Pancreas (tissue), 10 donors: ENCODE measurements at regions not wholly inside any gene's neighbourhood (a gene's known extent, or its start where the extent isn't known, plus 50 kb on each side); places are given as distances from the start of the nearest gene placed in this dataset.

ENCODE experiments used
- ATAC-seq, 4 donors: fragments of 200-7000 bp; cut with Tn5 transposase; one replicate each; pipeline versions ENCODE4 v1.8.0 to v1.9.1; 2020; ENCODE audit warnings: mild to moderate bottlenecking in 4 of 4, moderate library complexity in 4 of 4
- DNase-seq, 6 donors: peaks; one replicate each; pipeline ENCODE4 v3.0.0-alpha.2; 2020
- FAIRE-seq: peaks from 2 replicates; lab custom pipeline; 2012; peaks lifted over from hg19 to GRCh38; lab: Jason Lieb, UNC
- H3K27ac ChIP-seq, 4 donors: fragments of 200-600 bp; sonication (generic); 1 replicate in 3 of 4; 2 replicates in 1 of 4; pipeline versions ENCODE4 v1.5.0 to v1.8.0; 2020
- H3K27me3 ChIP-seq, 4 donors: fragments of 200-600 bp; one replicate each; pipeline ENCODE4 v1.8.0; 2021
- H3K36me3 ChIP-seq, 3 donors: fragments of 200-600 bp; sonication (generic) in 1 of 3; one replicate each; pipeline versions ENCODE4 v1.5.0 to v1.8.0; 2020 to 2021
- H3K4me1 ChIP-seq, 3 donors: fragments of 200-600 bp; one replicate each; pipeline ENCODE4 v1.8.0; 2021
- H3K4me3 ChIP-seq, 4 donors: fragments of 200-600 bp; sonication (generic) in 2 of 4; one replicate each; pipeline versions ENCODE4 v1.5.0 to v1.8.0; 2020 to 2021
- H3K9me3 ChIP-seq, 4 donors: fragments of 200-600 bp; one replicate each; pipeline ENCODE4 v1.8.0; 2021
- CTCF ChIP-seq, 4 donors: fragments of 200-600 bp; sonication (generic) in 3 of 4; IDR thresholded peaks; one replicate each; pipeline versions ENCODE4 v1.5.0 to v1.8.0; 2021; ENCODE audit warnings: antibody characterized with exemption in 4 of 4
- WGBS, 2 donors: extraction: QIAGEN DNeasy Blood & Tissue Kit; methylation state at CpG; one replicate each; pipeline ENCODE4 v1.1.7; 2013; 5-methylcytosine and 5-hydroxymethylcytosine counted together
- intact Hi-C, 3 donors: fragments of 100-400 bp; cut with DNase I; formaldehyde crosslinking; loops; one replicate each; pipeline versions ENCODE4 v1.11.1 to v1.14.2; 2022
- donor health status: healthy with polysubstance abuse.
- donor health status: DM: no; HTN: no; CAD: no; lungs with moderate emphysema.
- donor health status: DM: no; HTN: no; CAD: no.
- donor health status: control.
- donor health status: control.
- donor health status: Bipolar disorder and iron deficiency.
- donor health status: DM: yes; HTN: yes; CAD: no.
- donor health status: DM: no; HTN: no; CAD: no.
- donor health status: DM: no; HTN: no; CAD: no.
- donor health status: DM: yes; HTN: yes; CAD: no.

DNA sequence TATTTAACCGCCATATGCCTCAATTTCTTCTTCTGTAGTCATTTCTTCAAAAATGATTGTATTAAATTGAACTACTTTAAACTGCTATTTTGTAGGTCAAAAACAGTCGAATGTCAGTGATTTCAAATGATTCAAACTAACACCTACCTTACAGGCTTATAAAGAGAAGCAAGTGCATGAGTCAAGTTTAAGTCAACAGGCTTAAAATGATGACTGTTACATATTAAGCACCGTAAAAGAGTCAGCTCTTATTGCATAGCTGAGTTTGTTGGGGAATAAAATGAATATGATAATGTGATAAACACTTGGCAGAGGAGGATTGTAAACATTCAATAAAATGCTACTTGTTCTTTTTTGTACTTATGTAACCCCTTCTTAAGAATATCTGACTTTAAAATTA is 90.1 kb upstream of the ANKRD1 start:
- FAIRE-seq: no peak
- H3K4me1 ChIP-seq: no peaks in the 10 kb centered on the region
- ATAC-seq: no peak
- WGBS, 2 donors: 70 to 78% methylated on average over 3 of the region's 3 CpGs
- no peak overlapping the region for H3K4me3 ChIP-seq
- H3K9me3 ChIP-seq: no peaks in the 10 kb centered on the region
- no peaks in the 10 kb centered on the region for H3K36me3 ChIP-seq
- no peak for DNase-seq
- no peaks in the 10 kb centered on the region for H3K27me3 ChIP-seq
- TF ChIP-seq CTCF (IDR thresholded peaks at IDR 0.05): no peak
- intact Hi-C loops: no loop called here
- no peak overlapping the region for H3K27ac ChIP-seq

- 79 to 86% methylated on average over 4 of the region's 4 CpGs for WGBS, 2 donors
- H3K27me3 ChIP-seq: no peaks in the 10 kb centered on the region
- FAIRE-seq (no peak), ATAC-seq (no peak), DNase-seq (no peak)
- intact Hi-C loops: no loop called here
- no peak overlapping the region for H3K27ac ChIP-seq
- no peaks in the 10 kb centered on the region for H3K9me3 ChIP-seq
- H3K4me3 ChIP-seq: no peak overlapping the region
- H3K4me1 ChIP-seq: no peaks in the 10 kb centered on the region
- no peak for TF ChIP-seq CTCF (IDR thresholded peaks at IDR 0.05)
- no peaks in the 10 kb centered on the region for H3K36me3 ChIP-seq
These were observed 91.6 kb upstream of the ANKRD1 start for GRCh38 chr10:91012502-91012901.

- H3K9me3 ChIP-seq: no peaks in the 10 kb centered on the region
- TF ChIP-seq CTCF (IDR thresholded peaks at IDR 0.05): no peak
- ATAC-seq (no peak), FAIRE-seq (no peak), DNase-seq (no peak)
- no peak overlapping the region for H3K27ac ChIP-seq
- no peaks in the 10 kb centered on the region for H3K27me3 ChIP-seq
- no peaks in the 10 kb centered on the region for H3K36me3 ChIP-seq
- no peaks in the 10 kb centered on the region for H3K4me1 ChIP-seq
- WGBS, 2 donors: 47 to 54% methylated on average over 1 of the region's 1 CpG
- intact Hi-C loops: no loop called here
- H3K4me3 ChIP-seq: no peak overlapping the region
These were observed 93.1 kb upstream of the ANKRD1 start for GRCh38 chr10:91013985-91014384.

DNA sequence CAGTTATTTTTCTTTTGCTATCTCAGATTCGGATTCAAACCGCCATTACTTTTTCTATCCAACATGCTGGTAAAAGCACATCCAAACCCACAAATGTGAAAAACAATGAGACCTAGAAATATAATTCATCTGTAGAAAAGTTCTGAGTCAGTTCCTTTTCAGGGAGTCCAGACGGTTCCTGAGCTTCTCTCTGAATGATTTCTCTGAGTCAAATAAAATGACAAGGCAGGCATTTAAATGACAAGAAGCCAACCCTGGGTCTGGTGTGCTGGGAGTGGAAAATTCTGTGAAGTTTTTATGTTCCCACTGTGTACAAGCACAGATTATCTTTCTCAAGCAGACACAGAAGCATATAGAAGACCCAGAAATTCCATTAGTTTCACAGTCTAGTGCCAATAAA is 96.3 kb upstream of the ANKRD1 start:
- Histone ChIP-seq H3K4me3 (no peak overlapping the region), H3K27ac (no peak overlapping the region), H3K9me3 (no peaks in the 10 kb centered on the region), H3K36me3 (no peaks in the 10 kb centered on the region), H3K4me1 (no peaks in the 10 kb centered on the region), H3K27me3 (no peaks in the 10 kb centered on the region)
- ATAC-seq (no peak), FAIRE-seq (no peak), DNase-seq (no peak)
- TF ChIP-seq CTCF (IDR thresholded peaks at IDR 0.05): no peak
- 71 to 81% methylated on average over 3 of the region's 3 CpGs for WGBS, 2 donors
- intact Hi-C loops: no loop called here

DNA sequence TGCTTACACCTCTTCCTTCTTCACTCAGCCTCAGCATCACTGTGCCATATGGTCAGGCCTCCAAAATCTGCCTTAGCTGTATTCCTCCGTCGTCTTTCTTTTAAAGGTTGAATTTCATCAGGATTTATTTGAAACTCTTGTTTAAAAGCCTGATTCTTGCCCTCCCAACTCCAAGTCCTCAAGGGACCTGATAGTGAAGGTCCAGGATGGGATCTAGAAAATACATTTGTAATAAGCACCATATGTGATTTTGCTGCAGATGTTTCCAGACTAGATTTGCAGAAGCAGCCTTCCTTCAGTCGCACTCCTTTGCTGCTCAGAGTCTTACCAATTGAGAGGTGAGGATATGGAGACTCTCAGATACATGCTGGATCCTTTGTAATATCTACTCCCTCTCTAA is 101.0 kb upstream of the ANKRD1 start:
- WGBS, 2 donors: 80 to 88% methylated on average over 3 of the region's 3 CpGs
- TF ChIP-seq CTCF (IDR thresholded peaks at IDR 0.05): no peak
- Histone ChIP-seq H3K4me3 (no peak overlapping the region), H3K36me3 (no peaks in the 10 kb centered on the region), H3K4me1 (no peaks in the 10 kb centered on the region), H3K27ac (no peak overlapping the region), H3K9me3 (no peaks in the 10 kb centered on the region), H3K27me3 (no peaks in the 10 kb centered on the region)
- ATAC-seq: no peak
- intact Hi-C loops: no loop called here
- FAIRE-seq: no peak
- DNase-seq: no peak
